ENCODE measurements at regions not wholly inside any gene's neighbourhood (a gene's known extent, or its start where the extent isn't known, plus 50 kb on each side); places are given as distances from the start of the nearest gene placed in this dataset.

- TF ChIP-seq POLR2A (IDR thresholded peaks at IDR 0.05; ENCODE audit: low read length) (no peak), GATA1 (IDR thresholded peaks at IDR 0.05; ENCODE audit: low read depth, low read length) (no peak)
Observed at GRCh38 chr6:51273228-51273961, 454.7 kb downstream of the TFAP2B start.

Data from erythroblast (primary cell).